NCI-H510A treated with DMSO at 0.1 percent for 48 hours (cell line): ENCODE measurements at regions not wholly inside any gene's neighbourhood (a gene's known extent, or its start where the extent isn't known, plus 50 kb on each side); places are given as distances from the start of the nearest gene placed in this dataset.
A peak's percentile ranks its signal among the peaks of the same experiment; 100 is the strongest.
"Not testable (repeated sequence)": the region's sequence is repeated elsewhere in the genome, so short reads cannot be mapped to it uniquely, and the experiment has no call there.

Experiments
- DNase-seq: peaks from one replicate; lab custom pipeline; 2025; lab: John Stamatoyannopoulos, UW

DNA sequence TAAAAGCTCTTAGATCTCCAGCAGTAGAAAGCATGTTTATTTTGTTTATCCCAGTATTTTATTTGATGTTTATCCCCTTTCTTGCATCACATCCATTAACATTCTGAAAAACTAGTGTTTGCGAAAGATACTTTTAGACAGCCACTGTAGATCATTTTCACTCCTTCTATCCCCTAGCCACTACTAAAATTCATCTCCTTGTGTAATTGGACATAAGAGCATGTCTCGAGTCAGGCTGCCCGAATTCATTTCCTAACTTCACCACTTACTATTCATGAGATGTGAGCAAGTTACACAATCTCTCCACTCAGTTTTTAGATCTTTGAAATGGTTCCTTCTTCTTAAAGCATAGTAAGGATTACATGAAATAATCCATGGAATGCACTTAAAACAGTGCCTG is 514.0 kb downstream of the KLF5 start:
- no peak for DNase-seq

GRCh38 chr13:73571376-73571775 is 512.6 kb downstream of the KLF5 start:
- no peak for DNase-seq

DNA sequence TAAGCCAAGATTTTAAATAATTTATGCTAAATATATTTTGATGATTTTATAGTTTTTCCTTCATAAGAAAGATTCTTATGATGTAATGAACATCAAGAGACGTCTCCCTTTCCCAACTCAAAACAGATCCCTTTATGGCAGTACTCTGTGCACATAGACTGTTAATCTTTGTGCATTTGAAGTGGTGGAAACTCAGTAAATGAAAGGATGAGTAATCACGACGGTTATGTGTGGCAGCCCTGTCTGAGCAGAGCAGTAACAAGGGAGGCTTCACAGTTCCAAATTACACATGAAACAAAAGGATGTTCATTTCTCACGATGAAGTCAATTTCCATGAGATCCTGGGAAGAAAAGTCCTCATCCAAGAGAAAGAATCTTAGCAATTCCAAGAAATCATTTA is 498.1 kb downstream of the KLF5 start:
- DNase-seq, result no peak

DNA sequence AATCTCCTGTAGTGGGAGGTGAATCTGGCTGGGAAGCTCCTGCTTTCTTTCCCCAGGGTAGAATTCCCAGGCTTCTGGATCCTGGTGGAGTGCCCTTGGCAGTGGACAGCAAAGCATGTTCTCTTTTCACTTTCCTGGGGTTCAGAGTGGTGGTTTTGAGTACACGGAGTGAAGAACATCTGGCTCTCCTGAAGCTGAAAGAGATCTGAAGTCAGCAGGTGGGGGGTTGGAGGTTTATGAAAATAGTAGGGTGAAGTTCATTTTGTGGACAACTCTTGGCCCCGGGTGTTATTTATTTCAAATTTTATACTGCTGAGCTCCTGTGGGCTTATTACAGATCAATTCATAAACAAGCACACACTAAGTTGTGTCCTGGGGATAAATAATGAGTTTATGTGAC is 497.3 kb downstream of the KLF5 start:
- no peak for DNase-seq

GRCh38 chr13:73551736-73552135 is 492.9 kb downstream of the KLF5 start:
- no peak for DNase-seq

DNA sequence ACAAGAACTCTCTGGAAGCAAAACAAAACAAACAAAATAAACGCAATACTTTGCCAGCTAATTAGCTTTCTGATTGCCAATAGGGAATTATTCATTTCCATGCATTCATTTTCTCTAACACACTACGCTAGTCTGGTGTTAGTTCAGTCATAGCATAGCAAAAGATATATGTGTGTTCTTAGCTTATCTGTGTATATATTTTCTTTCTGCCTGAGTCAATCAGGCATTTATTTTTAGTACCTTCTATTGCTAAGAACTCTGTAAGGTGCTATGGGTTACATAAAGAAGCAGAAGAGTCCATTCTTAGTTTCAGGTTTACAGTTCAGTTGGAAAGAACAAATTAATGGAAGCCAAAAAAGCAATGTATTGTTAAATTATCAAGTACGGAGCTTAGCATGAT is 490.9 kb downstream of the KLF5 start:
- no peak for DNase-seq

DNA sequence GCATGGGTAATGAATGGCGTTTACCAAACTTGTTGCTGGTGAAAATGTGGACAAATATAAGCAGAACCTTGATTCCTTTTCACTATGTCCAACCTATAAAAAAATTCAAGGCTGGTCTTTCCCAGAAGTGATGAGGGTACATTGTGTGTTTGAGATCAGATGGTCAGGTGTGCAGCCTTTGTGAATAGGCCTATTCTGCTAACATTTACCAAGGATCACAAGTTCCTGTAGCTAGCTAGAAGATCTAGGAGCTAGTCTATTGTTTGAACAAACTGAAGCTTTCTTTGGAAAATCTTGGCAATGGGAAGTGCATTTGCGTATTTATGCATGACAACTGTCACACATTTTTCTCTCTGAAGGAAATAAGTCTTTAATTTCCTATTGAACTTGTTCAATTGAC is 489.6 kb downstream of the KLF5 start:
- no peak for DNase-seq

DNA sequence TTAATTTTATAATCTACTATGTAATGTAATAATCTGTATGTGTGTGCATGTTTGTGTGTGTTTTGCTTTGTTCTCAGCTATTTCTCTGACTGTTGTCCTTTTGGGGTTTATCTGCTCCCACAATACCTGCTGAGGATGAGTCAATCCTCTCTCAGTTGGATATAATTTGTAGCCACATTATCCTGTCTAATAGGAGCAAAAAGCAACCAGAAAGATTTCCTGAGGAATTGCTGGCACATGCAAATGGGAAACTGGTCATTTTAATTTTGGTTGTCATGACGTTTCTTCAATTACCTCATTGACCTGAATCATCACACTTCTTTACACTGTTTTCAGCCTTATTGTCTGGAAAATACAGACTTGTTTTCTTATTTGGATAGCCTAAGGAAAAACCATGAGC is 488.4 kb downstream of the KLF5 start:
- no peak for DNase-seq

DNA sequence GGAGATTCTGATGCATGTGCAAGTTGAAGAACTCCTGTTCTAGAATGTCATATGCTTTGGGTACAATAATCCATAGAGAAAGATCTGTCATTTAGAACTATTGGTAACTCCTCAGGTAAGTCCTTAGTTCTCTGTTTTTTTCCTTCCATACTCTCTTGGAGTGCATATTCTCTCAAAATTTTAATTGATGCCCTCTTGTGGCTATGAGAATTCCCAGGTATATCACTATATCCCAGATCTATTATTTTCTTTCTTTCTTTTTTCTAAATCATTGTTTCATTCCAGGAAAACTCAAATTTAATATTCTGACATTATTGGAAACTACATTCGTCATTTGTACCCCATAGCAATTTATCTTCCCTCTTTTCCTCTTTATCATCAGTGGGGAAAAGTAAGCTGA is 485.4 kb downstream of the KLF5 start:
- DNase-seq, result no peak

DNA sequence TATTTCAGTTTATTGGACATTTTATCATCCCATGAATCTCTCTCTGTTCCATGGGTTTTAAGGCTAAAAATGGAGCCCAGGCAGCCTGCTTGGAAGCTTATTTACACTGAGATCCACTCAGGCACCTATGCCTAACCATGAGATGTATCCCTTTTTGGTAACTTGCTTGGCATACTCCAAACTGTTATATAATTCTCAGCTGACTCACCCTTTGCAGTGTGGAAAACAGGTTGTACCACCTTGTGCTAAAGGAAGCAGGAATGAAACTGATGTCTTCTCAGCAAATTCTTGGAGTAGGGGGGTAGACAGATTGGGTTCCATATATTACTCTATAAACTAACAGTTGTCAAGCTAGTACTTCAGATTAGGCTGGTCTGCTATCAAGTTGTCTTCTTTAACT is 483.6 kb downstream of the KLF5 start:
- no peak for DNase-seq

- DNase-seq, result no peak
Measured at GRCh38 chr13:73536865-73537264, 478.1 kb downstream of the KLF5 start.

DNA sequence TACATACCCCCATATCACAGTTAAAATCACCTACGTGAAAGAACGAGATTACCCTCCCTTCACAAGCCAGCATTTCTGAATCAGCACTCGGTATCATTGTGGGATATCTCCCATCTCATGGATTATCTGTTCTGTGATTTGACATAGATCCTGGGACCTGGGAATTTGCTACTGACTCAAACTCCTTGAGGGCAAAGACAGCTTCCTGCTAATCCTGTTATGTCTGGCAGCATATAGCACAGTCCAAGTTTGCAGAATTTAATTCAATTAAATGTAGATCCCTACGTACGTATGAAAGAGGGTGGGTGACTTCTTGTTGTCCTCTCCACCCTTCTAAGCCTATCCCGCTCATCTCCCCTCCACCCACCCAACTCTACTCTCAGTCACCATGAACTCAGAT is 476.5 kb downstream of the KLF5 start:
- DNase-seq, result no peak

GRCh38 chr13:73532987-73533510 is 474.2 kb downstream of the KLF5 start:
- no peak for DNase-seq

- DNase-seq, result no peak
Measured at GRCh38 chr13:73532582-73532981, 473.8 kb downstream of the KLF5 start.

DNA sequence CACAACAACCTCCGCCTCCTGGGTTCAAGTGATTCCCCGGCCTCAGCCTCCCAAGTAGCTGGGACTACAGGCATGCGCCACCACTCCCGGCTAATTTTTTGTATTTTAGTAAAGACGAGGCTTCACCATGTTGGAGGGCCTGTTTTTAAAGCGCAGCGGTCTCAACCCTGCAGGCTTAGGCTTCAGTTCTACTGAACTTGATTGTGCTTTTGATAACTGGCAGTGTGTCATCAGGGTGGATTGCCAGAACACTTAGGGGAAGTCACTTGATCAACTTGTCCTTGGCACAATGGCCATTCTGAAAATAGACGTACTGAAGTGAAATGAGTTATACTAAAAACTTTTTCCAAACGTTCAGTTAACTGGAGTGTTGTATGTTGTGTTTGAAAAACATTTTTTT is 472.2 kb downstream of the KLF5 start:
- DNase-seq, result no peak

- no peak for DNase-seq
Measured at GRCh38 chr13:73522937-73523336, 464.1 kb downstream of the KLF5 start.

DNA sequence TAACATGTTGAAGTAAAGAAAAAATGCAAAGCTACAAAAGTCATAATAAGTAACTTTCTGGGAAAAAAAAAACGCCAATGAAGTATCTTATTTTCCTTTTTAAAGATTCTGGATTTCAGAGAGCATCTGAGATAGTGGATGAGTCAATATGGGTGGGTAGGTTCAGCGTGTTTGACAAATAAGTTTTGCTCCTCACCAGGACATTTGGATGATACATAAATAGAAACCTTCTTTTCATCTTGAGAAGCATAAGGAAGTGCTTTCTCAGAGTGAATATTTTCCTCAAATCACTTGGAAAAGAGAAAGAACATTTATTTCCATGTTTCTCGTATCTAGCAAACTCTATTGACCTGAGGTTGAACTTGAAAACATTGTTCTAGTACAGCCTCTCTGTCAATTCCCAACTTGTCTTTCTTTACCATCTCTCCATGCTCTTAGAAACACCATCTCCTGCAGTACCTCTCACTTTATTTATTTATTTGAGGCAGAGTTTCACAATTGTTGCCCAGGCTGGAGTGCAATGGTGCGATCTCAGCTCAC is 463.2 kb downstream of the KLF5 start:
- DNase-seq, result no peak

GRCh38 chr13:73521290-73521624 is 462.5 kb downstream of the KLF5 start:
- DNase-seq, result peak; percentile 0

DNA sequence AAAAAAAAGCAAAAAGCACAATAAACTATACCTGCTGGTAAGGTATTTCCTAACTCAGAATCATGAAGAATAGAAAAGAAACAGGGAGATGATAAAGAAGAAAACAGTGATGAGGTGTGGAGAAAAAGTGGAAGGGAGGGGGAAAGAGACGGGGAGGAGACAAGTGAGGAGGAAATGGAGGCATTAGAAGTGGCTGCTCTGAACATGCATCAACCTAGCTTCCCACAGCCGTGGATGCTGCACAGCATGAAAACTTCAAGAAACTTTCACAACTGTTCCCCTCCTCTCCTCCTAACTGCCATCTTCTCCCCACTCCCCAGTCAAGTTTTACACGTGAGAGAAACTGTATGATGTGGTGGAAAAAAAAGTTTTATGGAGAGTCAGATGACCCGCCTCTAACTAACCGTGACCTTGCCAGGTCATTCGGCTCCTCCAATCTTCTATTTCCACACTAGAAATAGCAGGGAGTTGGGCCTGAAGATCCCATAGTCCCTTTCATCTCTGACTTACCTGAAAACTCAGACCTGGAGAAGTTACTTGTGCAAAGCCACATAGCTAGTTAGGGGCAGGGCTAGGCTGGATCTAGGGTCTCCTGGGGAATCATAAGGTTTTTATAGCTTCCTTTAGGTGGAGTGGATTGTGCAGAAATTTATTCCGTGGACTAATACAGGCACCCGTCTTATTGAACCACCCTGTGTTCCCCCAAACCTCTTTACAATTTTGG is 461.9 kb downstream of the KLF5 start:
- DNase-seq, result no peak

DNA sequence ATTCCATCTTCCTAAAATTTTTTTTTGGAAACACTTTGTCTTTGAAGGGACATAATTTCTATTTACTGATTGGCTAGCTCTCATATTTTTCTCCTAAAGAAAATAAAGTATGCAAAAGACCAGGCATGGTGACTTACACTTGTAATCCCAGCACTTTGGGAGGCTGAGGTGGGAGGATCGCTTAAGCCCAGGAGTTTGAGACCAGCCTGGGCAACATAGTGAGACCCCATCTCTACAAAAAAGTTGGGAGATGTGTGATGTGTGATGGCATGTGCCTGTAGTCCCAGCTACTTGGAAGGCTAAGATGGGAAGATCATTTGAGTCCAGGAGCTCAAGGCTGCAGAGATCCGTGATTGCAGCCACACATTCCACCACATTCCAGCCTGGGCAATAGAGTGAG is 461.3 kb downstream of the KLF5 start:
- DNase-seq, result not testable (repeated sequence)

DNA sequence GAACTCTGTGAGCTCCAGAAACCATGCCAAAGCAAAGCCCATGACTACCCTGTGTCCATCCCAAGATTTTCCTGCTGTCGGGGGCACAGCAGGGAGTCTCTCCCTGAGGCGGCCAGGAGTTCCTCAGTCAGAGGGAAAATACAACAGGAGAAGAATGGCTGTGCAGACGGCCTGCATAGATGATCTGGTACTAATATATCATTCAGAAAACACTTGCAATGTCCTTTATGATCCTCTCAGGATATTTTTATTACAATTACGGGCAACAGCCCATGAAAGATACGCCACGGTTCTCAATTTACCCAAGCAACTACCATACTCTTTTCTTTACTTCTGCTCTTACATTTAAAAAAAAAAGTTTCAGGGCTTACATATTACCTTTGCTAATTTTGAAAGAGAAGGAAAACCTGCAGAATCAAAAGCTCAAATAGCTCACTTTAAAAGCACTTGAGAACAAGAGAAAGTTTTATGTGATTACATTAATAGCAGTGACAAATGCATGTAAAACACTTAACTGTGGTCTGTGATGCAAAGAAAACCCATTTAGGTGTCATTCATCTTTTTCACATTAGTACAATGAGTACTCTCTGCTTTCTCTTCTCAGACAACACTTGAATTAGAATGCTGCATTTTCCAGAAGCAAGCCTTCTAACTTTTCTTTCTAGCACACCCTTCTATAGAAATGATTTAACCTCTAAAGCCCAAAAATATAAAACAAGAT is 460.8 kb downstream of the KLF5 start:
- peak; percentile 14 for DNase-seq

- DNase-seq, result no peak
Measured at GRCh38 chr13:73517766-73518165, 459.0 kb downstream of the KLF5 start.

DNA sequence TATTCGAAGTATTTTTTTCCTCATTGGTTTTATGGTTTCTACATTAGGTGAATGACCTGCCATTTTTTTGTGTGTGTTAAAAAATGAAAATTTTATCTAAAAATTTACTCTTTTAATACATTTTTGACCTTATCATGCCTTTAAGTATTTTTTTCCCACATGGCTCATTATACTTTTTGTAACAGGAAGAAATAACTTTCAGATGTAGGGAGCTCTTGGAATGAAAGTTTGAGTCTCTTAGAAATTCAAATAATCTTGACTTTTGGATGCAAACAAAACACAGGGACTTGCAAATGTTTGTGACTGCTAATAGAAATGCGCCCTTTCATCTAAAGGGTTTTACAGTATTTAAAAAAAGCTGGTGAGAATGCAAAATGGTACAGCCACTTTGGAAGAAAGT is 457.9 kb downstream of the KLF5 start:
- DNase-seq, result no peak

DNA sequence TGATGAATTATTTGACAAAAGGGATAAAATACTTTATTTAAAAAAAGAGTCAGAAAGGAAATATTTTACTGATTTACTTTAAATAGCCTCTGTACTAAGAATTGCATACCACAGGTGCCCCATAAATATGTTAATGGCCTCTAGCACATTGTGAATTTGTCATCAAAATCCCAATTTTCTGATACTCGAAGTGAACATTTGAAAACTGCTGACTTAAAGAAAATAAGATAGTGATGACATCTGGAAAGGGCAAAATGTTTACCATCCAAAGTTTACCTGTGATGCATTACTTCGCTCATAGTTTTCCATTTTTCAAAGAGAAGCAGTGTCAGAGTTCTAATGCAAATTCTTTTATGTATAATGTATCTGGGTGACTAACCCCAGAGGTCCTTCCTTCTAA is 455.4 kb downstream of the KLF5 start:
- no peak for DNase-seq
